ENCODE measurements at regions not wholly inside any gene's neighbourhood (a gene's known extent, or its start where the extent isn't known, plus 50 kb on each side); places are given as distances from the start of the nearest gene placed in this dataset.
"Not testable (repeated sequence)": the region's sequence is repeated elsewhere in the genome, so short reads cannot be mapped to it uniquely, and the experiment has no call there.

- FAIRE-seq, result no peak
These were observed 95.1 kb upstream of the DOCK9 start for GRCh38 chr13:99072941-99073340.

GRCh38 chr13:99074693-99075092 is 96.8 kb upstream of the DOCK9 start:
- FAIRE-seq, result no peak
- DNase-seq (ENCODE audit: insufficient read length, low spot score), result no peak

More at GRCh38 chr13:99072941-99073340, 95.1 kb upstream of the DOCK9 start:
- no peak for DNase-seq (ENCODE audit: insufficient read length, low spot score)

DNA sequence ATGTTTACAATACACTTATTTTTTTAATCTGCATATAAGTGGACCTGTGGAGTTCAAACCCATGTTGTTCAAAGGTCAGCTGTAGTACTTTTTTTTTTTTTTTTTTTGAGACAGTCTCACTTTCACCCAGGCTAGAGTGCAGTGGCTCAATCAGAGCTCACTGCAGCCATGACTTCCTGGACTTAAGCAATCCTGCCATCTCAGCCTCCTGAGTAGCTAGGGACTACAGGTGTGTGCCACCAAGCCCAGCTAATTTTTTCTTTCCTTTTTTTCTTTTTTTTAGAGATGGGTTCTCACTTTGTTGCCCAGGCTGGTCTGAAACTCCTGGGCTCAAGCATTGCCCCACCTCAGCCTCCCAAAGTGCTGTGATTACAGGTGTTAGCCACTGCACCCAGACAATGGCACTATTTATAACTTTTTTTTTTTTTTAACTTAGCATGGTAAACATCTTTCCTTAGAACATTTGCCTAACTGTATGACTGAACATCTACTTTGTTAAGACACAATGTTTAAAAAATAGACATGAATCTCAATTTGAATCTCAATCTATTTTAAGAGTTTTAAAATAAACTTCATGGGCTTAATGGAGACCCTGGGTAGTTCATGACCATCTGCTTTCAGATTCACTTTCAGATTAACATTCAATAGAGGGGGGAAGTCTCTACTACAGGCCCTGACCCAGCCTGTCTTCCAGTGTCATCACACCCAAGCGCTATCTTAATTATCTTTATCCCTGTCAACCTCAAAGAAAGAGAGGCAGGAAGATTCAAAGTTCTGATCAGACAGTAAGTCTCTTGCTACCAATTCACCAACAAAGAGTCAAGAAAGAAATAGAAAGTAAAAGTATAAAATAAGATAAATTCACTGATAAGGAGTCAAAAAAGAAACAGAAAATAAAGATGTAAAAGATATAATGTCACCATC is 97.7 kb upstream of the DOCK9 start:
- FAIRE-seq, result no peak
- DNase-seq (ENCODE audit: insufficient read length, low spot score), result no peak

DNA sequence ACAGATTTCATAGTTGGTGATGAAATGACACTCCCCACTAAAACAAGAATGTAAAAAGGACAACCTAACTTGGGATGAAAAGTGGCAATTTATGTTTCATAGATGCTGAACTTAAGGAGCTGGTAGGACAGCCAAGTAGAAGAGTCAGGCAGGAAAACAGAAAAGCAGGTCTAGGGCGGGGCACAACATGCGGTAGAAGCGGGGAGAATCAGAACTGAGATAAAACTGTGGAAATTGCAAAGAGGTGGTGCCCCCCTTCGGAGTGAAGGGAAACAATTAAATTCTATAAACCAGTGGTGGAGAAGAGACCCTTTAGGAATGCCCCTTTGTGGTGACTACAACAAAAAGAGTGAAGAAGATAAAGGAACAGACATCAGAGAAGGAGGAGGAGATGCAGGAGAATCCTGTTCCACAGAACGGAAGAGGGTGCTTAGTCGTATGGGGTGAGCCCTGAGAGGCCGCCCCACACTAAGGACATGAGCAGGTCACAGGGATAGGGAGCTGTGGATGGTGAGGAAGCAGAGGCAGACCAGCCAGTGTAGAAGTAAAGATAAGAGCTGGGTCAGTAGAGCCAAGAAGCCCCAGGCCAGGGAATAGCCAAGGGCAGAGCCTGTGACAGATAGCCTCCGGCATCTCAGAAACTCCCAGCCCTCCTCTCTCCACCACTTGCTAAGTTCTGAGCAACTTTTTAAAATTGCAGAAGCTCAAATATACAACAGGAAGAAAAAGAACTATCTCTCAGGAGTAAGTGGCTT is 100.3 kb upstream of the DOCK9 start:
- FAIRE-seq, result no peak
- no peak for DNase-seq (ENCODE audit: insufficient read length, low spot score)

GRCh38 chr13:99080131-99080530 is 102.3 kb upstream of the DOCK9 start:
- DNase-seq (ENCODE audit: insufficient read length, low spot score), result no peak

GRCh38 chr13:99083981-99084380 is 106.1 kb upstream of the DOCK9 start:
- DNase-seq (ENCODE audit: insufficient read length, low spot score) (no peak), FAIRE-seq (no peak)

More at GRCh38 chr13:99080131-99080530, 102.3 kb upstream of the DOCK9 start:
- FAIRE-seq, result no peak

DNA sequence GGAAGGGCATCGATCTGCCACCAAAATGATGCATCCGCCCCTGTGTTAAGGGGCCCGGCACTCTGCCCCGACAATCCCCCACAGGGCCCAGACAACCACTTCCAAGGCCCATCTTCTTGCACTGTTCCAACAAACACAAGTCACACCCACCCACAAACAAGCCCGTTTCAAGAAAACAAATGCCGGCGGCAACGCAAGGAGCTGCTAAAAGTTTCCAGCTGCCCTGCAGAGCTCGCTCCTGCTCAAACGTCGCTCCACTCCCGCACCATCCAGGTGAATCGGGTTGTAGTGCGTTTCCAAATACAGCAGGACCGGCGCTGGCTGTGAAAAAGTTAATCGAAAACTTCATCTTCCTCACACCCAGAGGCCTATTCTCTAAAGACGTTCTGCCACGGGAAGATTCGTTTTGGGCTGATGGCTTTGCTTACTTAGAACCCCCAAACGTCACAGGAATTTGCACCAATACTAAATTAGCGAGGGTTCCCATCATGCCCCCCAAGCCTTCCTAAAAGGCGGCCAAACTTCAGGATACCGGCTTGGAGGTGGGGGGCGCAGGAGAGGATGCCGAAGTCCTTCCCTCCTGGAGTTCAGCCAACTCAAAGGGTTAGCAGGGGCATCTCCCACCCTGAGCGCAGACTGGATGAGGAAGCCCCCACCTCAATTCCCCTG is 107.4 kb upstream of the DOCK9 start:
- DNase-seq (ENCODE audit: insufficient read length, low spot score) (no peak), FAIRE-seq (no peak)

- no peak for DNase-seq (ENCODE audit: insufficient read length, low spot score)
- no peak for FAIRE-seq
These were observed 108.0 kb upstream of the DOCK9 start for GRCh38 chr13:99085808-99086266.

DNA sequence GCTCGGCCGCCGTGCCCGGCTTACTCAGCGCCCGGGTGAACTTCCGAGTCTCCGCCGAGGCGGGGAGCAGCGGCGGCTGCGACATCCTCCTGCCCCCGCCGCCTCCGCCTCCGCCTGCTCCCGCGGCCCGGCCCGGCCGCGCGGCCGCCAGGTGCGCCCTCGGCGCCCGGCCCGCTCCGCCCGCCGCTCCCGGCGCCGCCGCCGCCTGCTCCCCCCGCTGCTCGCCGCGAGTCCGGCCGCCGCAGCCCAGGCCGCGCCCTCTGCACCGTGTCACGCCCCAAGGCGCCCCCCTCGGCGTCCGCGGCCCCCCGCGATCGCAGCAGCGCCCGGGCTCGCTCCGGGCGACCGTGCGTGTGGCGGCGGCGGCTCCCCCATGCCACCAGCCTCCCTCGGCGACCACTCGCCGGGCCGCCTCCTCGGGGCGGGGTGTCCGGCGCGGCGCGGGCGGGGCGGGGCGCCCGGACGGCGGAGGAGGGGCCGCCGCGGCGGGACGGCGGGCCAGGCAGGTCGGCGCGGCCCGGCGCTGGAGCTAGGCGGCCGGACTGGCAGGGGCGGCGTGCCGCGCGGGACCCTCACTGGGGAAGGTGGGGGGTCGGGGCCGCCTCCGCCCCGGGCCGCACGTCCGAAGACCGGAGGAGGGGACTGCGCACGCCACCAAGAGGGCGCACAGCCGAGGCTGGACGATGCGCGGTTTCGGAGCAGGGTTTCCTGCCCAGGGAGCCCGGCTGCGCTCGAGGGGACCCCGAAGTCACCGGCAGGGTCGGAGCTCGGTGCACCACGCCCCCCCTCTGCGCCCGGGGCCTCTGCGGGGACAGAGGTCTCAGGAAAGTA is 108.6 kb upstream of the DOCK9 start:
- FAIRE-seq (peak; percentile 23), DNase-seq (ENCODE audit: insufficient read length, low spot score) (peak; percentile 33)

- peak; percentile 81 for FAIRE-seq
These were observed 109.5 kb upstream of the DOCK9 start for GRCh38 chr13:99087098-99087953.

DNA sequence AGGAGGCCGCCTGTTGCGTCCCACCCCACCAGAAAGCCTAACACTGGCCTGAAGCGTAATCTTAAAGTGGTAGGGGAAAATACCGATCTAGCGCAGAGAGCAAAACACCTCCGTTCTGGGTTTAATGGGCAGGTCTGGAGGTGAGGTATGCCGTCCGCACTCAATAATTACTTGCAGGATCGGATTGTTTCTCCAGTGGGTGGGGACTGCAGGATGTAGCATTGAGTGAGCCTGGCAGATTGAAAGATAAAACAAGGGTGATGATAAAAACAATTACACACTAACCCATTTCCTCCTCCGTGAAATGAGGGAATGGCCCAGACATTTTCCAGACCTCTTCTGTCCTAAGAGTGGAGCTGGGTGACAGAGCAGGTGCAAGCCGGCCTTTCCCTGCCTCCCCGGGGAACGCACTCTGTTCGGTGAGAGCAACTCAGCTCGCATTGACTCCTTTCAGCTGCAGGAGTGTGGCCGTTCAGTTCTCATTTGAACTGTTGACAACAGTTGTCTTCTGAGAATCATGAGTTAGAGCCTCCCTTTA is 110.2 kb upstream of the DOCK9 start:
- FAIRE-seq (no peak), DNase-seq (ENCODE audit: insufficient read length, low spot score) (no peak)

More at GRCh38 chr13:99087098-99087953, 109.5 kb upstream of the DOCK9 start:
- peak; percentile 93 for DNase-seq (ENCODE audit: insufficient read length, low spot score)

DNA sequence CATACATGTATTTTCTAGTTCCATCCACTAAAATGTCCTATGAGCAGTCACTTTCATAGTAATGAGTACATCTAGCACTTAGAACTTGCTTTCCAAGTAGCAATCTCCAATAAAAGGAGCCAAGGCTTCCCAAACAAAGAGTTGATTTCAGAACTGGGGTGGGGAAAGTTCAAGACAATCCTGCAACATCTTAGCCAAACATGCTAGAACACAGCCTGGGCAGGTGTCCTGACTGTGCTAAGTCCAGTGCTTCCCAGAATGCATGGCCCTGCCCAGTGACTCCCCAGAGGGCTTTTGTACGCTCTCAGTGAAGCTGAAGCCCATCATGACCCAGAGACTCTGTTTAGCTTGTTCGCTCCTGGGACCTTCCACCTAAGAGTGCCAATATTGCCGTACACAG is 106.7 kb upstream of the UBAC2 start:
- FAIRE-seq (no peak), DNase-seq (ENCODE audit: insufficient read length, low spot score) (no peak)

DNA sequence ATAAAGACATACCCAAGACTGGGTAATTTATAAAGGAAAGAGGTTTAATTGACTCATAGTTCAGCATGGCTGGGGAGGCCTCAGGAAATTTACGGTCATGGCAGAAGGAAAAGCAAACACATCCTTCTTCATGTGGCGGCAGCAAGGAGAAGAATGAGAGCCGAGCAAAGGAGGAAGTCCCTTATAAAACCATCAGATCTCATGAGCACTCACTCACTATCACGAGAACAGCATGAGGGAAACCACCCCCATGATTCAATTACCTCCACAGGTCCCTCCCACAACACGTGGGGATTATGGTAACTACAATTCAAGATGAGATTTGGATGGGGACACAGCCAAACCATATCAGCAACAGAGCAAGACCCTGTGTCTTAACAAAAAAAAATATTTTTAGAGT is 98.8 kb upstream of the UBAC2 start:
- not testable (repeated sequence) for DNase-seq (ENCODE audit: insufficient read length, low spot score); FAIRE-seq

- DNase-seq (ENCODE audit: insufficient read length, low spot score), result no peak
- FAIRE-seq, result no peak
These were observed 97.1 kb upstream of the UBAC2 start for GRCh38 chr13:99103536-99103935.

DNA sequence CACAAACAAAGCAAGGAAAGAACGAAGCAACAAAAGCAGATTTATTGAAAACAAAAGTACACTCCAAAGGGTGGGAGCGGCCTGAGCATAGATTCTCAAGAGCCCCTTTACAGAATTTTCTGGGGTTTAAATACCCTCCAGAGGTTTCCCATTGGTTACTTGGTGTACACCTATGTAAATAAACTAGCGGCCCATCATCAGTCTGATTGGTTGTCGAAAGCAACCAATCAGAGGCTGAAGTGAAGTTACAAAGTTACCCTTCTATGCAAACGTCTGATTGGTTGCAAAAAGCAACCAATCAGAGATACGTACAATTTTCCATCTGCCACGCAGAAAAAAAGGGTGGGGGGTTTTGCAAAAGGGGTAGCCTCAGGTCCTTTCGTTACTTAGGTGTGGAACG is 96.3 kb upstream of the UBAC2 start:
- DNase-seq (ENCODE audit: insufficient read length, low spot score) (no peak), FAIRE-seq (no peak)

GRCh38 chr13:99105160-99105559 is 95.5 kb upstream of the UBAC2 start:
- DNase-seq (ENCODE audit: insufficient read length, low spot score) (no peak), FAIRE-seq (no peak)

GRCh38 chr13:99113351-99113750 is 87.3 kb upstream of the UBAC2 start:
- FAIRE-seq, result no peak
- DNase-seq (ENCODE audit: insufficient read length, low spot score), result no peak

DNA sequence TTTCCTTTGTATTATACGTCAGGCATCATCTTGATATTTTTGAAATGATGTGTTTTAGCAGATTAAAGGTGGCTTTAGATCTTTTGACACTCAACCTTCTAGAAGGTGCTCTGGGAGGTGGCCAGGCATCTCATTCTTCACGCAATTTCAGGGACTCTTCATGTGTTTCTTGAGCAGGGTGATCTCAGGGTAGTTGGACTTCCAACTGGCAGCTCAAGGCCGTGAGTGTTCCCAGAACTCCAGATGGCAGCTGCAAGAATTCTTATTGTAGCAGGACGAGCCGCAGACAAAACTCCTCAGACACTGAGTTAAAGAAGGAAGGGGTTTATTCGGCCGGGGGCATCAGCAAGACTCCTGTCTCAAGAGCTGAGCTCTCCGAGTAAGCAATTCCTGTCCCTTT is 82.5 kb upstream of the UBAC2 start:
- DNase-seq (ENCODE audit: insufficient read length, low spot score) (no peak), FAIRE-seq (no peak)

DNA sequence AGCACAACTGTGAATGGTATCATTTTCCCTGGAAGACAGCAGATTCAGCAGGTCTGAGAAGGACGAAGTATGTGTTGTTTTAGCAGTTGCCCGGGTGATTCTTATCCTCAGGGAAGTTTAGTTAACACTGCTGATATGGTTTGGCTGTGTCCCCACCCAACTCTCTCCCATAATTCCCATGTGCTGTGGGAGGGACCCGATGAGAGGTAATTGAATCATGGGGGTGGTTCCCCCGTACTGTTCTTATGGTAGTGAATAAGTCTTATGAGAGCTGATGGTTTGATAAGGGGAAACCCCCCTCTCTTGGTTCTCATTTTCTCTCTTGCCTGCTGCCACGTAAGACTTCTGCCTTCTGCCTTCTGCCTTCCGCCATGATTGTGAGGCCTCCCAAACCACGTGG is 81.0 kb upstream of the UBAC2 start:
- DNase-seq (ENCODE audit: insufficient read length, low spot score), result no peak
- FAIRE-seq, result no peak
